Neuronal stem cell (in vitro differentiated cells): ENCODE measurements at regions not wholly inside any gene's neighbourhood (a gene's known extent, or its start where the extent isn't known, plus 50 kb on each side); places are given as distances from the start of the nearest gene placed in this dataset.

Source experiments
- DNase-seq: peaks from one replicate; pipeline ENCODE4 v3.0.0-alpha.2; 2013; ENCODE audit warnings: low spot score
- H2AFZ ChIP-seq: one replicate; pipeline ENCODE4 v1.6.1; 2013; ENCODE audit warnings: mild to moderate bottlenecking, low read length, inconsistent platforms
- H2AK5ac ChIP-seq: 2 replicates; pipeline ENCODE4 v1.6.1; 2013; ENCODE audit warnings: low read depth, mild to moderate bottlenecking, inconsistent platforms, low read length, moderate library complexity, mixed read lengths
- H2BK120ac ChIP-seq: 2 replicates; pipeline ENCODE4 v1.6.1; 2013; ENCODE audit warnings: low read depth, mild to moderate bottlenecking, inconsistent platforms, low read length, moderate library complexity, mixed read lengths
- H2BK12ac ChIP-seq: one replicate; pipeline ENCODE4 v1.6.1; 2013; ENCODE audit warnings: low read length, inconsistent platforms
- H2BK15ac ChIP-seq: 2 replicates; pipeline ENCODE4 v1.6.1; 2013; ENCODE audit warnings: mild to moderate bottlenecking, low read length, inconsistent platforms, mixed read lengths
- H2BK5ac ChIP-seq: one replicate; pipeline ENCODE4 v1.6.1; 2013; ENCODE audit warnings: inconsistent platforms, mild to moderate bottlenecking, low read length, moderate library complexity
- H3K14ac ChIP-seq: one replicate; pipeline ENCODE4 v1.6.1; 2013; ENCODE audit warnings: low read length, inconsistent platforms
- H3K18ac ChIP-seq: 2 replicates; pipeline ENCODE4 v1.6.1; 2013; ENCODE audit warnings: low read length, inconsistent platforms
- H3K23ac ChIP-seq: 2 replicates; pipeline ENCODE4 v1.6.1; 2013; ENCODE audit warnings: low read depth, mild to moderate bottlenecking, mixed read lengths, low read length, inconsistent platforms; ENCODE audit not compliant: poor library complexity
- H3K27ac ChIP-seq: replicated peaks from 3 replicates; pipeline ENCODE4 v1.5.1; 2013; ENCODE audit warnings: low read length, inconsistent platforms
- H3K27me3 ChIP-seq, 3 experiments: 2 replicates each; pipeline ENCODE4 v1.6.1; 2013; ENCODE audit warnings: low read length in 3 of 3, mild to moderate bottlenecking in 2 of 3, inconsistent platforms in 1 of 3, low read depth in 1 of 3, mixed read lengths in 1 of 3, moderate library complexity in 1 of 3; ENCODE audit not compliant: control insufficient read depth in 3 of 3, insufficient read depth in 3 of 3
- H3K36me3 ChIP-seq, 2 donors: replicated peaks in 1 of 2; 2 replicates each; pipeline ENCODE4 v1.6.1; 2013; ENCODE audit warnings: low read length in 2 of 2; ENCODE audit not compliant: control insufficient read depth in 2 of 2, insufficient read depth in 2 of 2
- H3K4ac ChIP-seq: 2 replicates; pipeline ENCODE4 v1.6.1; 2013; ENCODE audit warnings: inconsistent platforms, mild to moderate bottlenecking, low read length, moderate library complexity
- H3K4me1 ChIP-seq, 2 donors: 1 replicate in 1 of 2; 2 replicates in 1 of 2; pipeline ENCODE4 v1.6.1; 2013; ENCODE audit warnings: low read length in 2 of 2, low read depth in 1 of 2; ENCODE audit not compliant: control insufficient read depth in 2 of 2, insufficient read depth in 1 of 2
- H3K4me2 ChIP-seq: one replicate; pipeline ENCODE4 v1.6.1; 2013; ENCODE audit warnings: mild to moderate bottlenecking, low read length, inconsistent platforms; ENCODE audit not compliant: insufficient read depth, poor library complexity, severe bottlenecking
- H3K4me3 ChIP-seq, 2 donors: 2 replicates each; pipeline ENCODE4 v1.5.1; 2013; ENCODE audit warnings: low read length in 2 of 2, mild to moderate bottlenecking in 2 of 2, inconsistent platforms in 1 of 2, moderate library complexity in 1 of 2
- H3K79me1 ChIP-seq: one replicate; pipeline ENCODE4 v1.6.1; 2013; ENCODE audit warnings: low read depth, mild to moderate bottlenecking, inconsistent platforms, low read length, moderate library complexity
- H3K9ac ChIP-seq: one replicate; pipeline ENCODE4 v1.6.1; 2013; ENCODE audit warnings: mild to moderate bottlenecking, low read depth, low read length, inconsistent platforms; ENCODE audit not compliant: poor library complexity
- H3K9me3 ChIP-seq, 2 donors: replicated peaks in 1 of 2; 2 replicates each; pipeline versions ENCODE3 to v1.6.1; 2013; ENCODE audit warnings: low read length in 2 of 2, mild to moderate bottlenecking in 2 of 2, inconsistent platforms in 1 of 2, low read depth in 1 of 2, mixed read lengths in 1 of 2, moderate library complexity in 1 of 2; ENCODE audit not compliant: control insufficient read depth in 2 of 2, insufficient read depth in 1 of 2
- H4K8ac ChIP-seq: one replicate; pipeline ENCODE4 v1.6.1; 2013; ENCODE audit warnings: low read depth, mild to moderate bottlenecking, inconsistent platforms, low read length, moderate library complexity
- H4K91ac ChIP-seq: one replicate; pipeline ENCODE4 v1.6.1; 2013; ENCODE audit warnings: low read length, low read depth, mild to moderate bottlenecking, inconsistent platforms; ENCODE audit not compliant: poor library complexity
- WGBS, 2 donors: extraction: QIAGEN DNeasy Blood & Tissue Kit; methylation state at CpG; one replicate each; pipeline ENCODE4 v1.1.7; 2013; ENCODE audit warnings: missing lambda C conversion rate in 2 of 2, mixed read lengths in 1 of 2; ENCODE audit not compliant: insufficient read length in 2 of 2, insufficient replicate concordance in 1 of 2; ENCODE audit errors: extremely low coverage in 2 of 2; 5-methylcytosine and 5-hydroxymethylcytosine counted together

DNA sequence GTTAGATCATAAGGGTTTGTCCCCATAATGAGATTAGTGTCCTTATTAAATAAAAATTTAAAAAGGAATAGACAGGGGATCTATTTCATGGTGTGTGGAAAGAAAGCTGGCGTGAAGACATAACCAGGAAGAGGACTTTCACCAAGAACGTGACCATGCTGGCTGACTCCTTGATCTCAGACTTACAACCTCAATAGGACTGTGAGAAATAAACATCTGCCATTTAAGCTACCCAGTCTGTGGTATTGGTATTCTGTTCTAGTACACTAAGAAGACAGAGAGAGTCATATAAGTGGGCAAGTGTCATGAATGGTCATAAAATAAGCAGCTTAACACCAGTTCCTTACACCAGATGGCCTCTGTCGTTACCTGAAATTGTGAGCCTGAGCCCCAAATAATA, 259.4 kb upstream of the CCNG1 start:
- no peak overlapping the region for H3K4me3 ChIP-seq
- H3K27me3 ChIP-seq: no peaks in the 10 kb centered on the region
- no peak overlapping the region for H3K18ac ChIP-seq
- no peaks in the 10 kb centered on the region for H3K36me3 ChIP-seq
- H3K4me1 ChIP-seq: no peaks in the 10 kb centered on the region
- H2BK12ac ChIP-seq: no peak overlapping the region
- H3K9me3 ChIP-seq: no peaks in the 10 kb centered on the region
- H3K23ac ChIP-seq: no peak overlapping the region
- H2BK15ac ChIP-seq: no peak overlapping the region
- H2BK120ac ChIP-seq: no peak overlapping the region
- H3K79me1 ChIP-seq: no peaks in the 10 kb centered on the region
- H2AK5ac ChIP-seq: no peak overlapping the region
- no CpG with 5 or more reads among the region's 3 CpGs for WGBS, 2 donors
- H4K91ac ChIP-seq: no peak overlapping the region
- H3K14ac ChIP-seq: no peak overlapping the region
- no peak overlapping the region for H3K4ac ChIP-seq
- DNase-seq: no peak
- no peak overlapping the region for H3K9ac ChIP-seq
- H2BK5ac ChIP-seq: no peak overlapping the region
- no peak overlapping the region for H3K27ac ChIP-seq
- no peak overlapping the region for H3K4me2 ChIP-seq
- no peak overlapping the region for H2AFZ ChIP-seq
- no peak overlapping the region for H4K8ac ChIP-seq

DNA sequence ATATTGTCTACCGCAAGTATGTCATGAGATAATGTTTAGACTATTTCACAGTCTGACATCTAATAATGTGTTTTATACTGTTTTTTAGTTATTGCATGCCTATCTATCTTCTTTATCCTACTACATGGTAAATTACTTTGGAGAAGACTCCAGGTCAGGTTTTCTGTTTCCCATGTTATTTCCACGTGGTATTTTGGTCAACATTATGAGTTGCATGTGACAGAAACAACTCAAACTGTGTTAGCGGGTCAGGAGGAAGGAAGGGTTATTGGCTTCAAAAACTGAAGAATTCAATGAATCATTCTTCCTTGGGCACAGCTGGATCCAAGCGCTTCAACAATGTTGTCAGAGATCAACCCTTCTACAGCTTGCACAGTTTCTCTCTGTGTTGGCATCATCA, 252.1 kb upstream of the CCNG1 start:
- no peaks in the 10 kb centered on the region for H3K27me3 ChIP-seq
- no peak overlapping the region for H3K27ac ChIP-seq
- no peak overlapping the region for H2BK120ac ChIP-seq
- H2BK5ac ChIP-seq: no peak overlapping the region
- no peak overlapping the region for H4K91ac ChIP-seq
- no peaks in the 10 kb centered on the region for H3K9me3 ChIP-seq
- H2BK12ac ChIP-seq: no peak overlapping the region
- no peak overlapping the region for H2BK15ac ChIP-seq
- H3K4me3 ChIP-seq: no peak overlapping the region
- no peak overlapping the region for H3K18ac ChIP-seq
- DNase-seq: no peak
- H3K9ac ChIP-seq: no peak overlapping the region
- H3K79me1 ChIP-seq: no peaks in the 10 kb centered on the region
- no peak overlapping the region for H3K14ac ChIP-seq
- H3K36me3 ChIP-seq: no peaks in the 10 kb centered on the region
- WGBS, 2 donors: no CpG with 5 or more reads among the region's 4 CpGs
- no peak overlapping the region for H3K4me2 ChIP-seq
- no peaks in the 10 kb centered on the region for H3K4me1 ChIP-seq
- no peak overlapping the region for H2AK5ac ChIP-seq
- H3K23ac ChIP-seq: no peak overlapping the region
- H2AFZ ChIP-seq: no peak overlapping the region
- no peak overlapping the region for H3K4ac ChIP-seq
- no peak overlapping the region for H4K8ac ChIP-seq

DNA sequence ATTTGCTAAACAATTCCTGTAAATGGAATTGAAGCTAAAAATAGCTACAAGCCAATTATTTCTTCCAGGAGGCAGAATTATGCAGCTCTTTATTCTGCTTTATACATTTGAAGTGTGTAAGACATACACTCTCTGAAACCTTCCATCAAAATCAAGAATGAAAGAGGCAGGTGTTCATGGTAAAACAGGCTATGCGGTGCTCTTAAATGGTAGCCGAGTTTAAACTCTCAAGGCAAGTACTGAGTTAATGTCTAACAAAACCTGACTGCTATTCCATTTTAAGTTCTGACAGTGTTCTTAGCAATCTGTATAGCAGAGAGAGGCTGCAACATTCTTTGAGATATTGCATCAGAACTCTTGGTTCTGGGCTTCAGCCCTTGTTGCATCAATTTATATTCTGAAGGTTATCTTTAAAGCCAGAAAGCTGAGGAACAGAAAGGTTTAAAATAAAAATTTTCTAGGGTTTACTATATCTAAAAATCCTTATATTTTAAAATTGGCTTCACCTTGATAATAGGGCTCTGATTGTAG, 248.3 kb upstream of the CCNG1 start:
- Histone ChIP-seq H3K18ac (no peak overlapping the region), H2BK5ac (no peak overlapping the region), H3K14ac (no peak overlapping the region), H3K4me2 (no peak overlapping the region), H2BK12ac (no peak overlapping the region), H3K27ac (no peak overlapping the region), H3K4ac (no peak overlapping the region), H3K27me3 (no peaks in the 10 kb centered on the region), H3K9me3 (no peaks in the 10 kb centered on the region), H3K79me1 (no peaks in the 10 kb centered on the region), H3K9ac (no peak overlapping the region), H3K23ac (no peak overlapping the region), H3K36me3 (no peaks in the 10 kb centered on the region), H2BK15ac (no peak overlapping the region), H4K91ac (no peak overlapping the region), H4K8ac (no peak overlapping the region), H3K4me3 (no peak overlapping the region), H2BK120ac (no peak overlapping the region), H2AK5ac (no peak overlapping the region), H2AFZ (no peak overlapping the region), H3K4me1 (no peaks in the 10 kb centered on the region)
- DNase-seq: no peak
- no CpG with 5 or more reads among the region's 2 CpGs for WGBS, 2 donors

DNA sequence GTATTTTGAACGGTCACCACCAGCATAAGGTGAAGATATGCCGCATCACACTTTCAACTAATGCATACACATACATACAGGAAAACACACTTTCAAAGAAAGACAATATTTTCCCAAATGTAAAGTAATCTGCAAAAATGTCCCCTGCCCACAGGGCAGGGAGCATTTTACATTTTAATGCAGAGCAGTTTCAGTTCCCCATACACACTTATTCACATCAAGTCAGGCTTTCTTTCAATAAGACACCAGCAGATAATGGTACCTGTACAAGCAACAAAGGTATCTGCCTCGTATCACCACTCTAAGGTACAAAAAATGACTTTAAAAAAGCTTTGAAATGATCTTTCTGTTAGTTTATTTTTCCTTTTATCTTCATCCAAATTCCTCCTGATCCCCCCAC, 247.1 kb upstream of the CCNG1 start:
- Histone ChIP-seq H3K79me1 (no peaks in the 10 kb centered on the region), H3K27me3 (no peaks in the 10 kb centered on the region), H2AFZ (no peak overlapping the region), H2BK120ac (no peak overlapping the region), H3K23ac (no peak overlapping the region), H3K36me3 (no peaks in the 10 kb centered on the region), H2AK5ac (no peak overlapping the region), H2BK5ac (no peak overlapping the region), H3K18ac (no peak overlapping the region), H3K9me3 (no peaks in the 10 kb centered on the region), H2BK15ac (no peak overlapping the region), H3K9ac (no peak overlapping the region), H3K4me3 (no peak overlapping the region), H3K4me1 (no peaks in the 10 kb centered on the region), H3K27ac (no peak overlapping the region), H4K91ac (no peak overlapping the region), H3K4me2 (no peak overlapping the region), H2BK12ac (no peak overlapping the region), H3K4ac (no peak overlapping the region), H4K8ac (no peak overlapping the region), H3K14ac (no peak overlapping the region)
- no CpG with 5 or more reads among the region's 3 CpGs for WGBS, 2 donors
- DNase-seq: no peak
